ENCODE measurements at regions not wholly inside any gene's neighbourhood (a gene's known extent, or its start where the extent isn't known, plus 50 kb on each side); places are given as distances from the start of the nearest gene placed in this dataset.
A peak's percentile ranks its signal among the peaks of the same experiment; 100 is the strongest.

- no peak for ATAC-seq (replicated peaks in 6 of 8)
- 80 to 100% (median 90%) methylated on average over 1 to 2 of the region's 23 CpGs; no CpG with 5 or more reads in 7 of the 10 experiments for WGBS, 10 experiments
- in situ Hi-C loops (cut with MboI; ENCODE audit: low pct_unique_long_range_greater_than_20kb in 2 of 9, low sequenced_read_pairs in 9 of 9, unreplicated experiment in 9 of 9), result no loop called here
Measured at GRCh38 chr6:23855497-23856116, 270.4 kb upstream of the NRSN1 start.

GRCh38 chr6:23870496-23870895 lies 255.5 kb upstream of the NRSN1 start:
- Histone ChIP-seq H3K4me1 (replicated peaks in 1 of 2) (peaks cover 11% of the 10 kb centered on the region in 2 donors), H3K4me3 (no peak overlapping the region), H3K27ac (no peak overlapping the region)
- peak in 3 of 8 experiments; percentile 19 to 55 (median 52) for ATAC-seq (replicated peaks in 6 of 8)
- in situ Hi-C loops (cut with MboI; ENCODE audit: low pct_unique_long_range_greater_than_20kb in 2 of 9, low sequenced_read_pairs in 9 of 9, unreplicated experiment in 9 of 9), result no loop called here

More at GRCh38 chr6:23855497-23856116, 270.4 kb upstream of the NRSN1 start:
- H3K4me3 ChIP-seq, result no peak overlapping the region
- H3K4me1 ChIP-seq (replicated peaks in 1 of 2), result peaks cover 11 to 22% of the 10 kb centered on the region in 2 donors
- H3K27ac ChIP-seq, result no peak overlapping the region

- ATAC-seq (replicated peaks in 6 of 8), result no peak
- in situ Hi-C loops (cut with MboI; ENCODE audit: low pct_unique_long_range_greater_than_20kb in 2 of 9, low sequenced_read_pairs in 9 of 9, unreplicated experiment in 9 of 9), result no loop called here
- Histone ChIP-seq H3K4me1 (replicated peaks in 1 of 2) (peaks cover 11 to 17% of the 10 kb centered on the region in 2 donors), H3K27ac (no peak overlapping the region), H3K4me3 (no peak overlapping the region)
- 0 to 100% (median 60%) methylated on average over 1 of the region's 1 CpG; no CpG with 5 or more reads in 3 of the 10 experiments for WGBS, 10 experiments
Measured at GRCh38 chr6:23873161-23873560, 252.9 kb upstream of the NRSN1 start.

- Histone ChIP-seq H3K4me1 (replicated peaks in 1 of 2) (peaks cover 11 to 17% of the 10 kb centered on the region in 2 donors), H3K27ac (no peak overlapping the region), H3K4me3 (no peak overlapping the region)
- whole genome bisulfite sequencing, 10 experiments, result 0 to 57% (median 25%) methylated on average over 1 of the region's 1 CpG; no CpG with 5 or more reads in 1 of the 10 experiments
- in situ Hi-C loops (cut with MboI; ENCODE audit: low pct_unique_long_range_greater_than_20kb in 2 of 9, low sequenced_read_pairs in 9 of 9, unreplicated experiment in 9 of 9), result no loop called here
- peak in 4 of 8 experiments; percentile 32 to 87 (median 54) for ATAC-seq (replicated peaks in 6 of 8)
Measured at GRCh38 chr6:23875006-23875405, 251.0 kb upstream of the NRSN1 start.

GRCh38 chr6:23879816-23880215 lies 246.2 kb upstream of the NRSN1 start:
- no peak overlapping the region for H3K27ac ChIP-seq
- peaks cover 12 to 18% of the 10 kb centered on the region in 2 donors for H3K4me1 ChIP-seq (replicated peaks in 1 of 2)
- WGBS, 10 experiments, result 17 to 100% (median 64%) methylated on average over 1 to 3 of the region's 3 CpGs; no CpG with 5 or more reads in 1 of the 10 experiments
- no peak for ATAC-seq (replicated peaks in 6 of 8)
- in situ Hi-C loops (cut with MboI; ENCODE audit: low pct_unique_long_range_greater_than_20kb in 2 of 9, low sequenced_read_pairs in 9 of 9, unreplicated experiment in 9 of 9), result no loop called here
- no peak overlapping the region for H3K4me3 ChIP-seq

GRCh38 chr6:23890543-23891227 lies 235.3 kb upstream of the NRSN1 start:
- ATAC-seq (replicated peaks in 6 of 8), result peak in 1 of 8 experiments; percentile 55
- Histone ChIP-seq H3K4me3 (no peak overlapping the region), H3K4me1 (replicated peaks in 1 of 2) (no peaks in the 10 kb centered on the region), H3K27ac (no peak overlapping the region)
- in situ Hi-C loops (cut with MboI; ENCODE audit: low pct_unique_long_range_greater_than_20kb in 2 of 9, low sequenced_read_pairs in 9 of 9, unreplicated experiment in 9 of 9), result no loop called here
- WGBS, 10 experiments, result 0 to 96% (median 76%) methylated on average over 1 to 3 of the region's 3 CpGs

- in situ Hi-C loops (cut with MboI; ENCODE audit: low pct_unique_long_range_greater_than_20kb in 2 of 9, low sequenced_read_pairs in 9 of 9, unreplicated experiment in 9 of 9), result no loop called here
- 0 to 60% (median 22%) methylated on average over 2 to 8 of the region's 8 CpGs for WGBS, 10 experiments
- peak in 5 of 8 experiments; percentile 40 to 86 (median 80) for ATAC-seq (replicated peaks in 6 of 8)
- Histone ChIP-seq H3K27ac (no peak overlapping the region), H3K4me3 (no peak overlapping the region), H3K4me1 (replicated peaks in 1 of 2) (peaks cover 8 to 14% of the 10 kb centered on the region in 2 donors)
Measured at GRCh38 chr6:23905133-23905815, 220.7 kb upstream of the NRSN1 start.

GRCh38 chr6:23910420-23910819 lies 215.6 kb upstream of the NRSN1 start:
- H3K4me1 ChIP-seq (replicated peaks in 1 of 2), result peaks cover 2 to 3% of the 10 kb centered on the region in 2 donors
- 0 to 80% (median 40%) methylated on average over 1 to 2 of the region's 2 CpGs; no CpG with 5 or more reads in 1 of the 10 experiments for WGBS, 10 experiments
- no peak overlapping the region for H3K4me3 ChIP-seq
- in situ Hi-C loops (cut with MboI; ENCODE audit: low pct_unique_long_range_greater_than_20kb in 2 of 9, low sequenced_read_pairs in 9 of 9, unreplicated experiment in 9 of 9), result no loop called here
- no peak overlapping the region for H3K27ac ChIP-seq
- ATAC-seq (replicated peaks in 6 of 8), result peak in 2 of 8 experiments; percentile 59 to 60

GRCh38 chr6:23927935-23928334 lies 198.1 kb upstream of the NRSN1 start:
- H3K4me1 ChIP-seq (replicated peaks in 1 of 2), result no peaks in the 10 kb centered on the region
- in situ Hi-C loops (cut with MboI; ENCODE audit: low pct_unique_long_range_greater_than_20kb in 2 of 9, low sequenced_read_pairs in 9 of 9, unreplicated experiment in 9 of 9), result no loop called here
- H3K27ac ChIP-seq, result no peak overlapping the region
- H3K4me3 ChIP-seq, result no peak overlapping the region
- ATAC-seq (replicated peaks in 6 of 8), result no peak
- 40 to 100% (median 81%) methylated on average over 1 of the region's 1 CpG; no CpG with 5 or more reads in 4 of the 10 experiments for WGBS, 10 experiments

GRCh38 chr6:23929201-23929600 lies 196.8 kb upstream of the NRSN1 start:
- Histone ChIP-seq H3K4me3 (no peak overlapping the region), H3K27ac (no peak overlapping the region), H3K4me1 (replicated peaks in 1 of 2) (no peaks in the 10 kb centered on the region)
- 0 to 100% (median 89%) methylated on average over 1 to 3 of the region's 3 CpGs; no CpG with 5 or more reads in 3 of the 10 experiments for WGBS, 10 experiments
- ATAC-seq (replicated peaks in 6 of 8), result peak in 1 of 8 experiments; percentile 21
- in situ Hi-C loops (cut with MboI; ENCODE audit: low pct_unique_long_range_greater_than_20kb in 2 of 9, low sequenced_read_pairs in 9 of 9, unreplicated experiment in 9 of 9), result no loop called here

GRCh38 chr6:23940466-23940865 lies 185.5 kb upstream of the NRSN1 start:
- Histone ChIP-seq H3K4me3 (no peak overlapping the region), H3K27ac (no peak overlapping the region), H3K4me1 (replicated peaks in 1 of 2) (no peaks in the 10 kb centered on the region)
- ATAC-seq (replicated peaks in 6 of 8), result no peak
- in situ Hi-C loops (cut with MboI; ENCODE audit: low pct_unique_long_range_greater_than_20kb in 2 of 9, low sequenced_read_pairs in 9 of 9, unreplicated experiment in 9 of 9), result no loop called here

GRCh38 chr6:23951691-23952090 lies 174.3 kb upstream of the NRSN1 start:
- Histone ChIP-seq H3K27ac (no peak overlapping the region), H3K4me3 (no peak overlapping the region), H3K4me1 (replicated peaks in 1 of 2) (peaks cover 3 to 8% of the 10 kb centered on the region in 2 donors)
- no peak for ATAC-seq (replicated peaks in 6 of 8)
- in situ Hi-C loops (cut with MboI; ENCODE audit: low pct_unique_long_range_greater_than_20kb in 2 of 9, low sequenced_read_pairs in 9 of 9, unreplicated experiment in 9 of 9), result no loop called here
- WGBS, 10 experiments, result 0 to 100% (median 92%) methylated on average over 1 to 2 of the region's 2 CpGs; no CpG with 5 or more reads in 1 of the 10 experiments

GRCh38 chr6:23952245-23952644 lies 173.8 kb upstream of the NRSN1 start:
- in situ Hi-C loops (cut with MboI; ENCODE audit: low pct_unique_long_range_greater_than_20kb in 2 of 9, low sequenced_read_pairs in 9 of 9, unreplicated experiment in 9 of 9), result no loop called here
- 0 to 100% (median 90%) methylated on average over 1 to 3 of the region's 3 CpGs; no CpG with 5 or more reads in 3 of the 10 experiments for WGBS, 10 experiments
- ATAC-seq (replicated peaks in 6 of 8), result peak in 1 of 8 experiments; percentile 74
- no peak overlapping the region for H3K4me3 ChIP-seq
- peaks cover 6 to 12% of the 10 kb centered on the region in 2 donors for H3K4me1 ChIP-seq (replicated peaks in 1 of 2)
- H3K27ac ChIP-seq, result no peak overlapping the region

All from motor neuron (in vitro differentiated cells).